ENCODE measurements at regions not wholly inside any gene's neighbourhood (a gene's known extent, or its start where the extent isn't known, plus 50 kb on each side); places are given as distances from the start of the nearest gene placed in this dataset.

- peak; percentile 10 for DNase-seq (ENCODE audit: low spot score)
- ChIA-PET POLR2A (ENCODE audit: low non-redundant PET) (no interaction called here), CTCF (no interaction called here)
- Histone ChIP-seq H3K36me3 (ENCODE audit: insufficient read depth, low read length, poor library complexity, severe bottlenecking) (no peaks in the 10 kb centered on the region), H3K27ac (ENCODE audit: low read depth, low read length, poor library complexity, severe bottlenecking) (no peak overlapping the region), H3K4me1 (ENCODE audit: insufficient read depth, low read length, poor library complexity, severe bottlenecking) (no peaks in the 10 kb centered on the region), H3K27me3 (replicated peaks; ENCODE audit: insufficient read depth, low read depth, low read length, poor library complexity) (no peaks in the 10 kb centered on the region), H3K4me3 (ENCODE audit: low read depth, low read length, poor library complexity, severe bottlenecking) (no peak overlapping the region), H3K9me3 (ENCODE audit: low read depth, low read length, poor library complexity, severe bottlenecking) (no peaks in the 10 kb centered on the region)
- intact Hi-C loops (cut with micrococcal nuclease; ENCODE audit: unreplicated experiment), result no loop called here
- TF ChIP-seq CTCF (conservative IDR thresholded peaks at IDR 0.05; ENCODE audit: low read depth, low read length) (no peak), EZH2 (IDR thresholded peaks at IDR 0.05; ENCODE audit: borderline replicate concordance, low read depth, low read length, poor library complexity, severe bottlenecking) (no peak)
- no TSS peak for BruUV-seq (replicated peaks)
Observed at GRCh38 chrX:115952417-115953092, 218.0 kb upstream of the AGTR2 start.

GRCh38 chrX:115957862-115958490 lies 212.6 kb upstream of the AGTR2 start:
- POLR2A ChIA-PET (ENCODE audit: low non-redundant PET), result no interaction called here
- no TSS peak for BruUV-seq (replicated peaks)

GRCh38 chrX:115958687-115959359 lies 211.7 kb upstream of the AGTR2 start:
- intact Hi-C loops (cut with micrococcal nuclease; ENCODE audit: unreplicated experiment), result no loop called here
- Histone ChIP-seq H3K36me3 (ENCODE audit: insufficient read depth, low read length, poor library complexity, severe bottlenecking) (no peaks in the 10 kb centered on the region), H3K4me1 (ENCODE audit: insufficient read depth, low read length, poor library complexity, severe bottlenecking) (no peaks in the 10 kb centered on the region), H3K4me3 (ENCODE audit: low read depth, low read length, poor library complexity, severe bottlenecking) (no peak overlapping the region), H3K27me3 (replicated peaks; ENCODE audit: insufficient read depth, low read depth, low read length, poor library complexity) (peaks cover 6% of the 10 kb centered on the region), H3K27ac (ENCODE audit: low read depth, low read length, poor library complexity, severe bottlenecking) (no peak overlapping the region), H3K9me3 (ENCODE audit: low read depth, low read length, poor library complexity, severe bottlenecking) (no peaks in the 10 kb centered on the region)
- TF ChIP-seq CTCF (conservative IDR thresholded peaks at IDR 0.05; ENCODE audit: low read depth, low read length), result 0 out of 2 replicates have a peak, but pooled peaks have one; percentile 14
- TF ChIP-seq EZH2 (IDR thresholded peaks at IDR 0.05; ENCODE audit: borderline replicate concordance, low read depth, low read length, poor library complexity, severe bottlenecking), result no peak
- ChIA-PET CTCF (no interaction called here), POLR2A (ENCODE audit: low non-redundant PET) (no interaction called here)
- no peak for DNase-seq (ENCODE audit: low spot score)
- no TSS peak for BruUV-seq (replicated peaks)

More at GRCh38 chrX:115957862-115958490, 212.6 kb upstream of the AGTR2 start:
- DNase-seq (ENCODE audit: low spot score), result peak; percentile 5
- intact Hi-C loops (cut with micrococcal nuclease; ENCODE audit: unreplicated experiment), result no loop called here
- H3K4me3 ChIP-seq (ENCODE audit: low read depth, low read length, poor library complexity, severe bottlenecking), result no peak overlapping the region
- peaks cover 6% of the 10 kb centered on the region for H3K27me3 ChIP-seq (replicated peaks; ENCODE audit: insufficient read depth, low read depth, low read length, poor library complexity)
- no peaks in the 10 kb centered on the region for H3K4me1 ChIP-seq (ENCODE audit: insufficient read depth, low read length, poor library complexity, severe bottlenecking)
- H3K9me3 ChIP-seq (ENCODE audit: low read depth, low read length, poor library complexity, severe bottlenecking), result no peaks in the 10 kb centered on the region
- no peaks in the 10 kb centered on the region for H3K36me3 ChIP-seq (ENCODE audit: insufficient read depth, low read length, poor library complexity, severe bottlenecking)
- no peak overlapping the region for H3K27ac ChIP-seq (ENCODE audit: low read depth, low read length, poor library complexity, severe bottlenecking)
- TF ChIP-seq EZH2 (IDR thresholded peaks at IDR 0.05; ENCODE audit: borderline replicate concordance, low read depth, low read length, poor library complexity, severe bottlenecking) (no peak), CTCF (conservative IDR thresholded peaks at IDR 0.05; ENCODE audit: low read depth, low read length) (0 out of 2 replicates have a peak, but pooled peaks have one; percentile 23)
- CTCF ChIA-PET, result no interaction called here

Measured in A673 (cell line).